H9 (cell line): ENCODE measurements at regions not wholly inside any gene's neighbourhood (a gene's known extent, or its start where the extent isn't known, plus 50 kb on each side); places are given as distances from the start of the nearest gene placed in this dataset.

Experiments
- DNase-seq: peaks from one replicate; pipeline ENCODE4 v3.0.0-alpha.2; 2017
- H2AFZ ChIP-seq: one replicate; pipeline ENCODE4 v1.6.1; 2013; ENCODE audit warnings: mild to moderate bottlenecking, low read length, control low read depth, moderate library complexity
- H2AK5ac ChIP-seq: 2 replicates; pipeline ENCODE4 v1.6.1; 2013; ENCODE audit warnings: low read length, control low read depth, mixed read lengths; ENCODE audit not compliant: insufficient read length
- H2BK120ac ChIP-seq: one replicate; pipeline ENCODE4 v1.6.1; 2013; ENCODE audit warnings: low read depth, mild to moderate bottlenecking, low read length, control low read depth, inconsistent platforms; ENCODE audit not compliant: poor library complexity, severe bottlenecking
- H2BK12ac ChIP-seq: 2 replicates; pipeline ENCODE4 v1.6.1; 2013; ENCODE audit warnings: low read length, control low read depth, mixed read lengths, low read depth; ENCODE audit not compliant: insufficient read length
- H2BK15ac ChIP-seq: 2 replicates; pipeline ENCODE4 v1.6.1; 2013; ENCODE audit warnings: low read depth, low read length, control low read depth
- H2BK20ac ChIP-seq: one replicate; pipeline ENCODE4 v1.6.1; 2013; ENCODE audit warnings: low read depth, mild to moderate bottlenecking, low read length, control low read depth, inconsistent platforms; ENCODE audit not compliant: poor library complexity, severe bottlenecking
- H2BK5ac ChIP-seq: 2 replicates; pipeline ENCODE4 v1.6.1; 2013; ENCODE audit warnings: low read length, control low read depth, mixed read lengths; ENCODE audit not compliant: insufficient read length
- H3K14ac ChIP-seq: 2 replicates; pipeline ENCODE4 v1.6.1; 2013; ENCODE audit warnings: low read length, control low read depth; ENCODE audit not compliant: insufficient read depth
- H3K18ac ChIP-seq: 2 replicates; pipeline ENCODE4 v1.6.1; 2013; ENCODE audit warnings: low read depth, mild to moderate bottlenecking, mixed read lengths, low read length, control low read depth; ENCODE audit not compliant: insufficient read length
- H3K23ac ChIP-seq: 2 replicates; pipeline ENCODE4 v1.6.1; 2013; ENCODE audit warnings: low read length, control low read depth, mixed read lengths, low read depth; ENCODE audit not compliant: insufficient read length
- H3K23me2 ChIP-seq: 2 replicates; pipeline ENCODE4 v1.6.1; 2013; ENCODE audit warnings: low read depth, mild to moderate bottlenecking, mixed read lengths, low read length, control low read depth; ENCODE audit not compliant: insufficient read length, poor library complexity, severe bottlenecking
- H3K27ac ChIP-seq: 2 replicates; pipeline ENCODE4 v1.5.1; 2013; ENCODE audit warnings: low read length, control low read depth, mixed read lengths, low read depth; ENCODE audit not compliant: insufficient read length
- H3K27me3 ChIP-seq: 2 replicates; pipeline ENCODE4 v1.6.1; 2013; ENCODE audit warnings: low read length, control low read depth, inconsistent platforms; ENCODE audit not compliant: insufficient read depth
- H3K4ac ChIP-seq: 2 replicates; pipeline ENCODE4 v1.6.1; 2013; ENCODE audit warnings: low read depth, mild to moderate bottlenecking, control low read depth, inconsistent platforms, low read length, moderate library complexity
- H3K4me1 ChIP-seq: 2 replicates; pipeline ENCODE4 v1.6.1; 2013; ENCODE audit warnings: low read length, control low read depth, inconsistent platforms; ENCODE audit not compliant: insufficient read depth
- H3K4me2 ChIP-seq: 2 replicates; pipeline ENCODE4 v1.6.1; 2013; ENCODE audit warnings: low read length, control low read depth, mixed read lengths; ENCODE audit not compliant: insufficient read length, insufficient read depth
- H3K56ac ChIP-seq: 2 replicates; pipeline ENCODE4 v1.6.1; 2013; ENCODE audit warnings: low read depth, mild to moderate bottlenecking, mixed read lengths, low read length, control low read depth; ENCODE audit not compliant: insufficient read length
- H3K79me1 ChIP-seq: 2 replicates; pipeline ENCODE4 v1.6.1; 2013; ENCODE audit warnings: low read depth, mild to moderate bottlenecking, moderate library complexity, low read length, control low read depth, inconsistent platforms; ENCODE audit not compliant: insufficient read depth, poor library complexity, severe bottlenecking
- H3K79me2 ChIP-seq: 2 replicates; pipeline ENCODE4 v1.6.1; 2013; ENCODE audit warnings: low read length, control low read depth, inconsistent platforms; ENCODE audit not compliant: insufficient read depth
- H3K9ac ChIP-seq: 2 replicates; pipeline ENCODE4 v1.6.1; 2013; ENCODE audit warnings: low read length, control low read depth, mixed read lengths; ENCODE audit not compliant: insufficient read length; ENCODE audit errors: extremely low read depth
- H3K9me3 ChIP-seq: one replicate; pipeline ENCODE4 v1.6.1; 2013; ENCODE audit warnings: low read depth, low read length, inconsistent platforms; ENCODE audit not compliant: control insufficient read depth
- H3T11ph ChIP-seq: one replicate; pipeline ENCODE4 v1.6.1; 2013; ENCODE audit warnings: mild to moderate bottlenecking, low read length, control low read depth, inconsistent platforms
- H4K20me1 ChIP-seq: one replicate; pipeline ENCODE4 v1.6.1; 2013; ENCODE audit not compliant: control insufficient read depth, insufficient read length, insufficient read depth
- H4K5ac ChIP-seq: 2 replicates; pipeline ENCODE4 v1.6.1; 2013; ENCODE audit warnings: low read depth, mild to moderate bottlenecking, mixed read lengths, low read length, control low read depth; ENCODE audit not compliant: insufficient read length
- H4K8ac ChIP-seq: replicated peaks from 2 replicates; pipeline ENCODE4 v1.6.1; 2013; ENCODE audit warnings: low read length, control low read depth, mixed read lengths, low read depth; ENCODE audit not compliant: insufficient read length
- H4K91ac ChIP-seq: 2 replicates; pipeline ENCODE4 v1.6.1; 2013; ENCODE audit warnings: low read depth, mild to moderate bottlenecking, moderate library complexity, mixed read lengths, low read length, control low read depth; ENCODE audit not compliant: insufficient read length
- H3K27ac Mint-ChIP-seq, 3 experiments: 2 replicates in 2 of 3; 3 replicates in 1 of 3; pipeline ENCODE4 v1.8.0; 2020 to 2021; ENCODE audit warnings: mixed read lengths in 3 of 3, mild to moderate bottlenecking in 1 of 3, moderate library complexity in 1 of 3
- H3K27me3 Mint-ChIP-seq: 2 replicates; pipeline ENCODE4 v1.8.0; 2021; ENCODE audit warnings: low read depth, mild to moderate bottlenecking, moderate library complexity, mixed read lengths
- H3K36me3 Mint-ChIP-seq, 3 experiments: 2 replicates in 2 of 3; 3 replicates in 1 of 3; pipeline ENCODE4 v1.8.0; 2020 to 2021; ENCODE audit warnings: low read depth in 3 of 3, mixed read lengths in 3 of 3; ENCODE audit not compliant: insufficient read depth in 1 of 3
- H3K4me1 Mint-ChIP-seq, 2 experiments: 2 replicates each; pipeline ENCODE4 v1.8.0; 2020; ENCODE audit warnings: mixed read lengths in 2 of 2
- H3K4me3 Mint-ChIP-seq, 2 experiments: 2 replicates in 1 of 2; 3 replicates in 1 of 2; pipeline ENCODE4 v1.8.0; 2020 to 2021; ENCODE audit warnings: mild to moderate bottlenecking in 2 of 2, mixed read lengths in 2 of 2, moderate library complexity in 1 of 2
- H3K9me3 Mint-ChIP-seq, 2 experiments: 2 replicates in 1 of 2; 3 replicates in 1 of 2; pipeline ENCODE4 v1.8.0; 2020; ENCODE audit warnings: mild to moderate bottlenecking in 2 of 2, mixed read lengths in 2 of 2, moderate library complexity in 1 of 2
- WGBS: extraction: QIAGEN DNeasy Blood & Tissue Kit; methylation state at CpG from one replicate; pipeline ENCODE4 v1.1.7; 2013; ENCODE audit warnings: missing lambda C conversion rate, low lambda C conversion rate, mixed read lengths; ENCODE audit not compliant: insufficient read length; ENCODE audit errors: extremely low coverage; 5-methylcytosine and 5-hydroxymethylcytosine counted together
- TF ChIP-seq, protein P1 (sequence below): fragments of 200-600 bp; sonication (generic); conservative IDR thresholded peaks from 3 replicates; pipeline ENCODE4 v1.8.0; 2021; ENCODE audit warnings: antibody characterized with exemption, mild to moderate bottlenecking

GRCh38 chr10:55277549-55277948, 476.5 kb upstream of the PCDH15 start:
- H3K27ac ChIP-seq, result no peak overlapping the region
- no peaks in the 10 kb centered on the region for H3K9me3 ChIP-seq
- no peak overlapping the region for H2AK5ac ChIP-seq
- H3K4me1 Mint-ChIP-seq, result no peaks in the 10 kb centered on the region
- TF ChIP-seq, protein P1, sequence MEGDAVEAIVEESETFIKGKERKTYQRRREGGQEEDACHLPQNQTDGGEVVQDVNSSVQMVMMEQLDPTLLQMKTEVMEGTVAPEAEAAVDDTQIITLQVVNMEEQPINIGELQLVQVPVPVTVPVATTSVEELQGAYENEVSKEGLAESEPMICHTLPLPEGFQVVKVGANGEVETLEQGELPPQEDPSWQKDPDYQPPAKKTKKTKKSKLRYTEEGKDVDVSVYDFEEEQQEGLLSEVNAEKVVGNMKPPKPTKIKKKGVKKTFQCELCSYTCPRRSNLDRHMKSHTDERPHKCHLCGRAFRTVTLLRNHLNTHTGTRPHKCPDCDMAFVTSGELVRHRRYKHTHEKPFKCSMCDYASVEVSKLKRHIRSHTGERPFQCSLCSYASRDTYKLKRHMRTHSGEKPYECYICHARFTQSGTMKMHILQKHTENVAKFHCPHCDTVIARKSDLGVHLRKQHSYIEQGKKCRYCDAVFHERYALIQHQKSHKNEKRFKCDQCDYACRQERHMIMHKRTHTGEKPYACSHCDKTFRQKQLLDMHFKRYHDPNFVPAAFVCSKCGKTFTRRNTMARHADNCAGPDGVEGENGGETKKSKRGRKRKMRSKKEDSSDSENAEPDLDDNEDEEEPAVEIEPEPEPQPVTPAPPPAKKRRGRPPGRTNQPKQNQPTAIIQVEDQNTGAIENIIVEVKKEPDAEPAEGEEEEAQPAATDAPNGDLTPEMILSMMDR, result no peak
- no peak overlapping the region for H3K9ac ChIP-seq
- no peaks in the 10 kb centered on the region for H3K36me3 Mint-ChIP-seq
- H3K4me1 ChIP-seq, result no peaks in the 10 kb centered on the region
- H3K56ac ChIP-seq, result no peak overlapping the region
- no peaks in the 10 kb centered on the region for H3K9me3 Mint-ChIP-seq
- no peak overlapping the region for H2BK12ac ChIP-seq
- H3K23me2 ChIP-seq, result no peaks in the 10 kb centered on the region
- H4K91ac ChIP-seq, result no peak overlapping the region
- no CpG with 5 or more reads among the region's 2 CpGs for WGBS
- no peaks in the 10 kb centered on the region for H3K79me1 ChIP-seq
- H3K27ac Mint-ChIP-seq, result no peak overlapping the region
- no peak overlapping the region for H2BK120ac ChIP-seq
- no peak overlapping the region for H3K23ac ChIP-seq
- H2AFZ ChIP-seq, result no peak overlapping the region
- no peak overlapping the region for H3K18ac ChIP-seq
- no peak overlapping the region for H3K4me3 Mint-ChIP-seq
- H3T11ph ChIP-seq, result no peak overlapping the region
- no peaks in the 10 kb centered on the region for H3K79me2 ChIP-seq
- H3K4me2 ChIP-seq, result no peak overlapping the region
- H4K20me1 ChIP-seq, result no peaks in the 10 kb centered on the region
- H4K8ac ChIP-seq, result no peak overlapping the region
- H3K27me3 ChIP-seq, result no peaks in the 10 kb centered on the region
- H4K5ac ChIP-seq, result no peak overlapping the region
- H2BK5ac ChIP-seq, result no peak overlapping the region
- H3K4ac ChIP-seq, result no peak overlapping the region
- H3K27me3 Mint-ChIP-seq, result no peaks in the 10 kb centered on the region
- H2BK20ac ChIP-seq, result no peak overlapping the region
- no peak overlapping the region for H2BK15ac ChIP-seq
- DNase-seq, result no peak
- no peak overlapping the region for H3K14ac ChIP-seq
